COLO668 (cell line): ENCODE measurements at regions not wholly inside any gene's neighbourhood (a gene's known extent, or its start where the extent isn't known, plus 50 kb on each side); places are given as distances from the start of the nearest gene placed in this dataset.
"Not testable (repeated sequence)": the region's sequence is repeated elsewhere in the genome, so short reads cannot be mapped to it uniquely, and the experiment has no call there.

Source experiments
- DNase-seq: peaks from one replicate; lab custom pipeline; 2025; ENCODE audit not compliant: unreplicated experiment; lab: John Stamatoyannopoulos, UW

- DNase-seq: no peak
These were observed 780.9 kb downstream of the TBC1D32 start for GRCh38 chr6:120553353-120553752.

DNA sequence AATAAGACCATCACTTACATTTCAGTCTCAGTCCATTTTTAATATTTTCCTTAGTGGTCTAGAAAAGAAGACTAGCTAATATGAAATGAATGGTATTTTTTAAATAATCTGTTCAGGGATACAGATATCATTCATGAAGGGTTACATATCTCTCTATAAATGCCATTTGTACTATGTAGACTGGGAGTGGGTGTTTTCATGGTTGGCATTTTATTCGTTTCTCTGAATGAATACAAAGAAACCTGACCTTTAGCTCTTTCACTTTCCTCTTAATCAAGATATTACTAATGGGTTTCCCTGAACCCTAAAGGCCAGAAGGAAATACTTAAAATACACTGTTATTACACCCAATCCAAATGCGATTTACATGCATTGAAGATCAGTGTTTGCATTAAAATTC is 788.9 kb downstream of the TBC1D32 start:
- DNase-seq: no peak

GRCh38 chr6:120534954-120535353 is 799.3 kb downstream of the TBC1D32 start:
- no peak for DNase-seq

GRCh38 chr6:120526576-120526975 is 807.7 kb downstream of the TBC1D32 start:
- no peak for DNase-seq

DNA sequence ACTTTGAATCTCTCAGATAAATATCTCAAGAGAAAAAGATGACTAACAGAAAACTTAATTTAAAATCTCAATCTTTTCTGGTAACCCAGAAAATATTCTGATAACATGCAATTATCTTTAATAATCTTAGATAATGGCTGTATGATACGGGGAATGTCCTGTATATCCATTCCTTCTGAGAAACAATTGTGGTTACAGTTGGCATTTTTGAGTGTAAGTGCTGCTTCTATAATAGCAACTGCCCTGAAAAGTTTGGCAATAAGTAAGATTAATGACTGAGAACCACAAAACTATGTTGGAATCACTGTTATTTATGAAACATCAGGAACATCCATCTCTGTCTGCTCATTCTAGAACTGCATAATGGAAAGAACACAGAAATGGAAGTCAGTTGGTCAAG is 819.7 kb downstream of the TBC1D32 start:
- DNase-seq: no peak

GRCh38 chr6:120511712-120512111 is 822.6 kb downstream of the TBC1D32 start:
- no peak for DNase-seq

DNA sequence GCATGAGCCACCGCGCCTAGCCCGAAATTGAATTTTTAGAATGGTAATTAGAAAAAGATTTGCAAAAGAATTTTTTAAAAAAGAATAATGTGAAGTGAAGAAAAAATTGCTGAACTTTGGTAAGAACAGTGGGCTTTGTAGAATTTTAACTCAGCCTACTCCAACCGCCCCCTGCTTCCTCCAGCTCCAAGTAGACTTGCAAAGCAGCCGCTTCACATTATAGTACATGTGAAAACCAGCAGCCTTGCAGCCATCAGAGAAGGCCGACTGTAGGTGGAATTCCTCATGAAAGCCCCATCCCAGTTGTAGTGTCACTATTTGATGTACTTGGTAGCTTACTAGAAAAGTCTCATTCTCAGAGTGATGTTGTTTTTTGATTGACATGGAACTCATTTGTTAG is 835.6 kb downstream of the TBC1D32 start:
- no peak for DNase-seq

DNA sequence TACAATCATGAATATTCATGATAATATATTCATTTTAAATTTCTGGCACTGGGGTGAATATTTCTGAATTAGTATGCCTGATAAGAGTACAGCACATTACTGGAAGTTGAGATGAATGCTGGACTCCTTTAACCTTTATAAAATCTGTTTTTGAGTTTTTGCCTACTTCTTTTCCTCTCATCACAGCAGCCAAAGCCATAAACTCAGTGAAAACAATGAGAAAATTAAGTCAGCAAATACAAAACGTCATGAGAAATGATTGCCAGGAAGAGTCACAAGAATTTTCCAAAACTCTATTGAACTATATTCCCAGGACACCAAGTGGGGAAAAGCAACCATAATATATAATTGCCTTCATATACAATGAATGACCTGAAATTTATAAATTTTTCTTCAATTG is 837.6 kb downstream of the TBC1D32 start:
- DNase-seq: no peak

DNA sequence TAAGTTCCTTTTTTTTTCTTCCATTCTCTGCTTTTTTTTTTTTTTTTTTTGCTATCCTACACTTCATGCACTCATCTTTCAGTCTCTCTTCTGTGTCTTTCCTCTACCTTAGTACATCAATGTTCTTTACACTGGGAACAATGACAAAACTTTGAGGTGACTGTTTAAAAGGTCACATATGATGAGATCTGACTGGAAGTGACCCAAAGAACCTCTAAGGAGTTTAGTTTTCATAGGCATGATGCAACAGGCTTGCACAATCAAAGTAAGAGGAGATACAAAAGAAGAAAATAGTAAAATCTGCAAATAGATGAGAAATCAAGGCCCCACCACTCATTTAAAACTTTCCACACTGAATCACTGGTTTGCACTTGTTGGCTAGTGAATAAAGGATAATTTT is 840.8 kb downstream of the TBC1D32 start:
- no peak for DNase-seq

- DNase-seq: no peak
These were observed 844.3 kb downstream of the TBC1D32 start for GRCh38 chr6:120489941-120490340.

DNA sequence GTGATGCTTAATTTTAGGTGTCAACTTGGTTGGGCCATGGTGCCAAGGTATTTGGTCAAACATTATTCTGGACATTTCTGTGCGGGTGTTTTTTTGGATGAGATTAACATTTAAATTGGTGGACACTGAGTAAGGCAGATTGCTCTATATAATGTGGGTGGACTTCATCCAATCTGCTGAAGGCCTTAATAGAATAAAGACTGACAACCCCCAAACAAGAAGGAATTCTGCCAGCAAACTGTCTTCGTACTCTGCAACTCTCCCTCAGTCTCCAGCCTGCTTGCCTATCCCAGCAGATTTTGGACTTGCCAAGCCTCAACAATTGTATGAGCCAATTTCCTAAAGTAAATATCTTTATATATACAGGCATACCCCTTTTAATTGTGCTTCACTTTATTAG is 850.1 kb downstream of the TBC1D32 start:
- DNase-seq: no peak

- no peak for DNase-seq
These were observed 855.6 kb downstream of the TBC1D32 start for GRCh38 chr6:120478650-120479049.

DNA sequence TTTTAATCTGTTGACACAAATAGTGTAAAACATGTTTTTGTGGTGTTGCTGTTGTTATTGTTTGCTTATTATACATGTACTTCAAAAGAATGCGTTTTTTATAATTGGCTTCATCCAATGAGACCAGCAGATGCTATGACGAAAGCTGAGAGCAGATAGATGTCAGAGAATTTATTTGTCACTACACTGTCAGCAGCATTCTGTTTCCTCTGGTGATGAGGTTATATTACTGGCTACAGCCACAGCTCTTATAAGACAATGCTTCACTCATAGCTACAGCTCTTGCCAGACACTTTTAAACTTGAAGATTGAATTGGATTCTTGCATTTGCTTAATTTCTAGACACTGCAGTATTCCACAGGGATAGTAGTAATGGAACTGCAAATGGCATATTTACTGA is 860.5 kb downstream of the TBC1D32 start:
- DNase-seq: no peak

GRCh38 chr6:120468486-120468885 is 865.8 kb downstream of the TBC1D32 start:
- no peak for DNase-seq

DNA sequence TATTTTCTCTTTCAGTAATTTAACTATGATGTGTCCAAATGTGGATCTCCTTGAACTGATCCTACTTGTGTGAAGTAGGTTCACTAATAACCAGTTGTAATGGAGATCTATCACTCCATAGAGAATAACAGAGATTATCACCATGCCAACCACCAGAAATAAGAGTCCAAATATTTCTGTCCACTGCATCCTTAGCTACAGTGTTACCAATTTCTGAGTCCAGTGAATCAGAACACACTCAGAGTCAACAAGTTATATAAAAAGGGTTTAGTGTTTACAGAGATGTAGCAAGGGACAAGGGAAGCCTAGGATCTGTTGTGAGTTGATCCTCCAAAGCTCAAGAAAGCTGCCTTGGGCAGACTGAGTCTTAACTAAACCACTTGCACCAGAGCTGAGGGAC is 882.8 kb downstream of the TBC1D32 start:
- no peak for DNase-seq

GRCh38 chr6:120447605-120448004 is 886.7 kb downstream of the TBC1D32 start:
- DNase-seq: no peak

- not testable (repeated sequence) for DNase-seq
These were observed 901.4 kb downstream of the TBC1D32 start for GRCh38 chr6:120432840-120433239.

GRCh38 chr6:120431841-120432240 is 902.4 kb downstream of the TBC1D32 start:
- DNase-seq: no peak

GRCh38 chr6:120411394-120411793 is 922.9 kb downstream of the TBC1D32 start:
- no peak for DNase-seq

- no peak for DNase-seq
These were observed 923.7 kb downstream of the TBC1D32 start for GRCh38 chr6:120410586-120410985.

DNA sequence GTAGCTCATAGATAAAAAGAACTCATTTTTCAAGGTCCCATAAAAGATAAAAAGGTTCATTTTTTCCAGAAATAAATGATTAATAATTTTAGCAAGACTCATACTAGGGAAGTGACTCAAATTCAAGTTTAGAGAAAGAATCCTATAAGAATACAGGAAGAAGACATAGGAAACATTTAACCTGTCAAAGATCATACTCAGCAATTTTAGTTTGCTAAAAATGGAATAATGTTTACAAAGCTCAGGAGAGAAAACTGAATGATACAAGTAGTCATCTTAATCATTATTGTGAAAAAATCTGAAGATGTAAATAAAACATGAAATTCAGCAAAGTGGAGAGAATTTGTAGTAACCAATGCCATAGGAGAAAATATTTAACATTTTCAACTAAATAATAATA is 926.6 kb downstream of the TBC1D32 start:
- no peak for DNase-seq

DNA sequence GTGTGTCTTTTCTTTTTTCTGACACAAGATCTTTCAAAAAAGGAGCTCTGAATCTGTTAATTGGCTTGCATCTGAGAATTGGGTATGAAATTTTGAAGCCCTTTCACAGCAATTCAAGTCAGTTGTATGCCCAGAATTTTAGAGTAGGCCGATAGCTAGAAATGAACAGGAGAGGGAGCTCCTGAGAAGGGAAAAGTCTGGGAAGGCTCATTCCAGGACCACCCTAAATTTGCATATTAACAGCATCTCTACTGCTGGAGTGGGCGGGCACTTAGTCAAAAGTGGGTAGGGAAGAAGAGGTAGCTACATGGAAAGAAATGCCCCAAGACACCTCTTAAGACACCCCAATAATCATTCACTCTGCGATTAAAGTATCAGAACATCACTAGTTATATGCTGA is 928.3 kb downstream of the TBC1D32 start:
- DNase-seq: no peak

DNA sequence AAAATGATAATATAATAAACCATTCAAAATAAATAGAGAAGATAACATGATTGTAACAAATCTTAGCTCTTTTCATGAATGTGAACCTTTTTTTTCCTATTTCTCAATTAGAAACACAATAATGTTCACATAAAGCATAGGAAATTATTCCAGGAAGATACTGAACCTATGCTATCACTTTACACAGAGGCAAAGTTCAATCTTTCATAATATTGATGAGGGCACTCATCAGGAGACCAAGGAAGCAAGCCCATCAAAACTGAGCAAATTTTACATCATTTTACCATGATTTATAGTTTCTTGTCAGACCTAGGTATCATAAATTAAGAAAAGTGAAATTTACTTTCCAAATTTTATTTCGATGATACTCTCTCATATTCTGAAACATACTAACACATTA is 938.5 kb downstream of the TBC1D32 start:
- no peak for DNase-seq

DNA sequence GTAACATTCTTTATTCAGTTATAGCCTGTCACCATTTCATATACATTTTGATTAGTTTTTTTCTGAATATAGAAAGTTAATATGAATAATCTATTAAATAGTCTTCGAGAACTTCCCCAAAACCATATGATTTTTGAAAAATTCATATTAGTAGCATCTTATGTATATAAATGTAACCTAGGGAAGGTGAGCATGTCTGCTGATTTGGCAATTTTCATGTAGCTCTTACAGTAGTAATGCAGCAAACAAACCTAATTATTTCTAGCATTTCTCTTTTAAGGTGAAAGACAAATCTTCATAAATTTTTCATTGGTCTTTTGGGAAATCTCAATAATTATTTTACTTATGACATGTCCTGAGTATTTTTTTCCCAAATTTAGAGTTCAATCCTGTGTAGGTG is 939.0 kb downstream of the TBC1D32 start:
- no peak for DNase-seq
